ENCODE measurements at regions not wholly inside any gene's neighbourhood (a gene's known extent, or its start where the extent isn't known, plus 50 kb on each side); places are given as distances from the start of the nearest gene placed in this dataset.

DNA sequence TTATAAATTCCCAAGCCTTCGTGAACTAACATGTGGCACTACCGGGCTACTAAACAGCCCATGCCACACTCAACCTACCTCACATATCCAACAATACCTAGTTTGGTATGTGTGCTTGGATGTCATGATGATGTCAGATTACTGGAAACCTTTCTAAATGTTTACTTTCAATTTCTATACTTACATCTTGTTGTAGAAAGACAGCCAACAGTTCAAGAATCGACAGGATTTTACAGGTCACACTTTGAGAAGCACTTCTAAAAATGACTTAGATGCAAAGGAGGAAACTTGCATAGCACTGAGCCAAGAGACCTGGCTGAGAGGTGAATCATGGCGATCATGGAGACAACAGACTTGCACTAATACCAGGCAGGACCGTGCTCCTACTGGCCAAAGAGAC is 209.9 kb downstream of the COL4A1 start:
- no peak for DNase-seq (ENCODE audit: low read depth, low spot score)

GRCh38 chr13:110092831-110093247 is 214.1 kb downstream of the COL4A1 start:
- DNase-seq (ENCODE audit: low read depth, low spot score): no peak

- DNase-seq (ENCODE audit: low read depth, low spot score): no peak
These were observed 217.1 kb downstream of the COL4A1 start for GRCh38 chr13:110089815-110090214.

GRCh38 chr13:110089100-110089499 is 217.9 kb downstream of the COL4A1 start:
- no peak for DNase-seq (ENCODE audit: low read depth, low spot score)

- no peak for DNase-seq (ENCODE audit: low read depth, low spot score)
These were observed 233.0 kb downstream of the COL4A1 start for GRCh38 chr13:110073982-110074381.

- DNase-seq (ENCODE audit: low read depth, low spot score): no peak
These were observed 236.3 kb downstream of the COL4A1 start for GRCh38 chr13:110070511-110071120.

DNA sequence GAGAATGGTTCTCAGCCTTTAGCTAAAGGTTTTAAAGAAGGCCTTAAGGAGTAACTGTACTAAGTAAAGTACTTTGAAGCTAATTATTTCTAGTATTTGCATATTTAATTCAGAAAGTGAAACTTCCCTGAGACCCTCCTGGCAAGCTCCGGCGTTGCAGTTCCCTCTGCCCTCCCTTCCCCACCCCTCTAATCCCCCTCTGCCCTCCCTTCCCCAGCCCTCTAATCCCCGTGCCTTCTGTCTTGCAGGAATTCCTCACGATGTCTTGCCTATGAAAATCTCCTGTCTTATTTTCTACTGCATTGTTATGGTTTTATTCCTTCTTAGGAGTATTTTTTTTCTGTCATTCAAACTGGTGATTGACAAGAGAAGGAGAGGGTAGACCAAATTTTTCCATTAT is 236.9 kb downstream of the COL4A1 start:
- DNase-seq (ENCODE audit: low read depth, low spot score): no peak

DNA sequence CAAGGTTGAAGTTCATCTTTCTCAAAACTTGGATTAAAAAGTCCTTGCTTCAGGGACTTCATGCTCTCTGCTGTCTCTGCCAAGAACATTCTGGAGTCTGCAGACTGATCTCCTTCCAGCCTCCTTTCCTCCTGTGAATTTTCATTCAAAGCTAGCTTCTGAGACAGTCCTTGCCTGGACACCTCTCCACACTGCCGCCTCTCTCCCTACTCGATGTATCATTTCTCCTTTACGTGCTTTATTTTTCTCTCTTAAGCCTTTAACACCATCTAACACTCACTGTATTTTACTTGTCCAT is 238.8 kb downstream of the COL4A1 start:
- no peak for DNase-seq (ENCODE audit: low read depth, low spot score)

DNA sequence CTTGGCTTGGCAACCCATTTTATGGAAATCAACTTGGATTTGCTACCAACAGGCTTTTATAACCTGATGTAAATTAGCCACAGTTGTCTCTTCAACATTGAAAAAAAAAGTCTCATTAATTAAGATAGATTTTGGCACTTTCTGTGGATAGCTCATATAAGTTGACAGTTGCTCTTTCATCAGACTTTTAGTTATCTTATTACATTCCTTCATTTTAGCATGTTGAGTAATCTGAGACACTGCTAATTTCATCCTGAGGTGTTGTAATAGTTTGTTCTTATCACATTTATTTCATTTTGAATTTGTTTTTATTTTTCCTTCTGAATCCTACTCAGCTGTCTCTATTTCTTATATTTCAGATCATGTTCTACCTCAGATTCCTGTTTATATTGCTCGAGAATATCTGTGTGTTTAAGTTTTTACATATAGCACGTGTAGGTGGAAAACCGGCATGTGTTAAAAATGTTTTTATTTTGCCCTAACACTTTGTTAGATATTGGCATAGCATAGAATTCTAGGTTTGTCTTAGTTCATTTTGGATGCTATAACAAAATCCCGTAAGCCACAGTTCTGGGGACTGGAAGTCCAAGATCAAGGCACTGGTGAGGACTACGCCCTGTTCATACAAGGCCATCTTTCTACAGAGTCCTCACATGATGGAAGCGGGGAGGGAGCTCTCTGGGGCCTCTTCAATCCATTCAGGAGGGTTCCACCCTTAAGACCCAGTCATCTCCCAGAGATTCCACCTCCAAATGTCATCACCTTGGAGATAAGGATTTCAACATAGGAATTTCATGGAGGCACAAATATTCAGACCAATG is 239.4 kb downstream of the COL4A1 start:
- DNase-seq (ENCODE audit: low read depth, low spot score): no peak

DNA sequence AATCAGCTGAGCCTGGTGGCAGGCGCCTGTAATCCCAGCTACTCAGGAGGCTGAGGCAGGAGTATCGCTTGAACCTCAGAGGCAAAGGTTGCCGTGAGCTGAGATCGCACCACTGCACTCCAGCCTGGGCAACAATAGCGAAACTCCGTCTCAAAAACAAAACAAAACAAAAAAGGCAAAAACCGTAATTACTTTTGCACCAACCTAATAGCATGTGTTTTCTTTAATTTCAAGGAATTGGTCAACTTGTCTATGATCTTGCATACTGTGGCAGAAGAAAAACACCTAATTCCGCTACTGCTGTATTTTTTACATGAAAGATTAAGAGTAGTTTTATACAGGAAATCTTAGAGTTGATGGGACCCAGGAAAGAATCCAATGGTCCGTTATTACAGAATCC is 241.2 kb downstream of the COL4A1 start:
- DNase-seq (ENCODE audit: low read depth, low spot score): no peak

GRCh38 chr13:110063490-110064421 is 243.2 kb downstream of the COL4A1 start:
- no peak for DNase-seq (ENCODE audit: low read depth, low spot score)

GRCh38 chr13:110062777-110063442 is 244.0 kb downstream of the COL4A1 start:
- no peak for DNase-seq (ENCODE audit: low read depth, low spot score)

GRCh38 chr13:110062077-110062776 is 244.7 kb downstream of the COL4A1 start:
- DNase-seq (ENCODE audit: low read depth, low spot score): no peak

DNA sequence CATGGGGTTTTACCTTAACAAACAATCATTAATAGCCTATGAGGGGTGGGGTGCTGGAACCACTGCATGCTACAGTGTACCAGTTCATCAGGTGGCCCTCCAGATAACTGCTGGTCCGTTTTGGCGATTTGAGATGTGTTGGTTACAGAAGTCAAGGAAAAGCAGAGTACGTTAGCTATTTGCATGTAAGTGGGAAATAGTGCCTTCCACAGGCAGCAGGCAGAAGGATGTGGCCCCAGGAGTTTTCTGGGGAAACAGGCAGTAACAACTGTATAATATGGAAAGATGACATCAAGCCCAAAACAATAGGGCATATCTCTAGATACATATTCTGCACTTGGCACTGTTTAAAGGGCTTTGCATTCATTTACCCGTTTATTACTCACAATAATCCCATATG is 245.7 kb downstream of the COL4A1 start:
- no peak for DNase-seq (ENCODE audit: low read depth, low spot score)

DNA sequence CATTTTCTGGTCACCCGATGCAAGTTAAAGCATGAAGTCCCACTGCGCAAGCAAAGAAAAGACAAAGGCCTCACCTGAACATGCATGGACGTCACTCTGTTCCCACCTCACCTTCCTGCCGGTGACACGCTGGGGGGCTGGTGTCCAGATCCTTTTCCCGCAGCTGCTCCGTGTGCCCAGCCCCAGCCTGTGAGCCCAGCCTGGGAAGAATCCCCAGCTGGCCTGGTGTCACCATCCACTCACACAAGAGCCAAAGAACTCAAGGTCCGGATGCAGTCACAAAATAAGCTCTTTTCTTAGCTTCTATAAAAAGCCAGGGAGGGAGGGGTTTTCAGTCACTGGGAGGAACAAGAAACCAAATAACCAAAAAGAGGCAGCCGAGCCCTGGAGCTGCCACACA is 249.9 kb downstream of the COL4A1 start:
- no peak for DNase-seq (ENCODE audit: low read depth, low spot score)

- DNase-seq (ENCODE audit: low read depth, low spot score): no peak
These were observed 250.3 kb downstream of the COL4A1 start for GRCh38 chr13:110056640-110057039.

DNA sequence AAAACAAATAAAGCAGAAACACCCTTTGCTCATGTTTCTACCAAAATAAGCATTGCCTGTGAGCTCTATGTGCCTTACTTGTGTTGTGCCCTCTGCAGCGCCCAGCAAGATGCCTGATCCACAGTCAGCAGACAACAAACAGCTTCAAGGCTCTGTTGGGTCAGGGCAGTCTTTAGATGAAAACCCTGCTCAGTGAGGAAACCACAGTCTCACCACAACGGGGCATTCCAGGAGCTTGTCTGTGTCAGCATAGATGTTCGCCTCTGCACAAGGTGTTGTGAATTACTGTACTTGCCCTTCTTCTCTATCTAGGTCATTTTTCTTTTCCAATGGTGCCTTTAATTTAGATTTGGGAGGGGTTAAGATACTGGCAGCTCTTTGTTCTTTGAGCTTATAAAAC is 251.9 kb downstream of the COL4A1 start:
- DNase-seq (ENCODE audit: low read depth, low spot score): no peak

DNA sequence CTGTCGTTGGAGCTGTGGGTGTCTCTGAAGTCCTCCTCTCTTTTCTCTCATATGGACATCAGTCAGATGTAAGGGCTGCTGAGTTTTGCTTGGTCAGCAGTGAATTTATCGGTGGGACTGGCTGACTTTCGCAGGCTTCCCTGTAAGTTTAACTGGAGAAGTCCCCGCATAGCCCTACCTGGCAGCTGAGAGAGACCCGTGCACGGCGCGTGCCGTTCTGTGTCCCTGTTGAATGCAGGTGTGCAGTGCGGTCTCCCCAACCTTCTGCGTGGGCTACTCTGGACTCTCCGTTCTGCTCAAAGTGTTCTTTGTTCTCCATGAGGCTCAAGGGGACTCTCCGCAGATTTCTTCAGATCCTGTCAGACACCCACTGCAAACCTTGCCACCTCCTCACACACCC is 252.9 kb downstream of the COL4A1 start:
- no peak for DNase-seq (ENCODE audit: low read depth, low spot score)

GRCh38 chr13:110047496-110047895 is 259.5 kb downstream of the COL4A1 start:
- DNase-seq (ENCODE audit: low read depth, low spot score): no peak

DNA sequence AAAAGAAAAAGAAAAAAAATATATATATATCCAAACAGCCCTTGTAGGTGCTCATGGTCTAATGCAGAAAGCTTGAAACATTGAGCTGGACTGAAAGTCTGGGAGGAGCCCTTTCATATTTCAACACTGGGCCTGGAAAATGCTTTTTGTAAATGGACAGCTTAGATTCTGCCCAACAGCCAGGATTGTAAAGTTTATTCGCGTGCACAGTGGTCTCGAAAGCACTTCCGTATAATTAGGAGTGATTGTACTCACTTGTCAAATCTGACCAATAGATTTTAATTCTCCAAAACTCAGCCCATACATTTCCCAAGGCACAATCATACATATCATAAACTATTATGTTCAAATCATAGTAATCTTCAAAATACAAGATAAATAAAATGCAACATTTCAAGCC is 260.1 kb downstream of the COL4A1 start:
- no peak for DNase-seq (ENCODE audit: low read depth, low spot score)

GRCh38 chr13:110045919-110046318 is 259.5 kb upstream of the IRS2 start:
- no peak for DNase-seq (ENCODE audit: low read depth, low spot score)
